HCT116 (cell line): ENCODE measurements at regions not wholly inside any gene's neighbourhood (a gene's known extent, or its start where the extent isn't known, plus 50 kb on each side); places are given as distances from the start of the nearest gene placed in this dataset.
A peak's percentile ranks its signal among the peaks of the same experiment; 100 is the strongest.
"Not testable (repeated sequence)": the region's sequence is repeated elsewhere in the genome, so short reads cannot be mapped to it uniquely, and the experiment has no call there.

Experiments used
- ATAC-seq: fragments of 200-7000 bp; cut with Tn5 transposase; 2 replicates; pipeline ENCODE4 v1.9.1; 2020; ENCODE audit warnings: mild to moderate bottlenecking, moderate library complexity
- BruUV-seq: library from RNA; stranded (reverse); fragments of 400-500 nt; replicated peaks from 2 replicates; lab custom pipeline; 2021; lab: Mats Ljungman, UMichigan
- CTCF ChIA-PET: fragments of 300-600 bp; sonication (Branson Sonifier 250); formaldehyde crosslinking; loops from one replicate; lab custom pipeline; 2021; ENCODE audit warnings: antibody characterized with exemption; lab: Charles Lee
- POLR2A ChIA-PET: fragments of 300-600, 350-600 bp; sonication (Branson Sonifier 250); formaldehyde crosslinking; loops from one replicate; lab custom pipeline; 2021; ENCODE audit warnings: antibody characterized with exemption; lab: Charles Lee
- RAD21 ChIA-PET, 2 experiments: fragments of 300-600 bp; sonication (Branson Sonifier 250); formaldehyde crosslinking; loops; one replicate each; lab custom pipeline; 2023; ENCODE audit warnings: low total read pairs in 2 of 2; ENCODE audit not compliant: uncharacterized antibody in 2 of 2, unreplicated experiment in 2 of 2, low non-redundant PET in 1 of 2; lab: Charles Lee
- DNase-seq: peaks from one replicate; pipeline ENCODE4 v3.0.0-alpha.2; 2010; ENCODE audit warnings: low read depth, low spot score
- H2AFZ ChIP-seq: fragments of 200-600 bp; shearing (Covaris generic), sonication (generic); 2 replicates; pipeline ENCODE4 v1.6.1; 2017; ENCODE audit warnings: low read depth, mixed run types, mixed read lengths, antibody characterized with exemption, low read length; ENCODE audit not compliant: poor library complexity, severe bottlenecking
- H3K27ac ChIP-seq: 2 replicates; pipeline ENCODE4 v1.5.1; 2012; ENCODE audit warnings: low read depth, low read length
- H3K27me3 ChIP-seq: fragments of 200-600 bp; sonication (generic); 2 replicates; pipeline ENCODE4 v1.6.1; 2016; ENCODE audit warnings: mixed run types, low read length, mixed read lengths; ENCODE audit not compliant: insufficient read depth
- H3K36me3 ChIP-seq, 2 experiments: fragments of 200-500 bp in 1 of 2; fragments of 200-600 bp in 1 of 2; sonication (Bioruptor generic) in 1 of 2; sonication (generic) in 1 of 2; 2 replicates each; pipeline versions ENCODE4 v1.5.1 to v1.6.1; 2014 to 2016; ENCODE audit warnings: low read length in 2 of 2, inconsistent platforms in 1 of 2, mixed read lengths in 1 of 2, mixed run types in 1 of 2; ENCODE audit not compliant: insufficient read depth in 2 of 2, control insufficient read depth in 1 of 2
- H3K4me1 ChIP-seq, 2 experiments: fragments of 200-600 bp in 1 of 2; sonication (generic) in 1 of 2; 2 replicates each; pipeline versions ENCODE4 v1.5.1 to v1.6.1; 2012 to 2017; ENCODE audit warnings: low read length in 2 of 2, inconsistent platforms in 1 of 2, mild to moderate bottlenecking in 1 of 2, mixed read lengths in 1 of 2, mixed run types in 1 of 2, moderate library complexity in 1 of 2; ENCODE audit not compliant: insufficient read depth in 2 of 2, control insufficient read depth in 1 of 2
- H3K4me2 ChIP-seq: fragments of 200-600 bp; sonication (generic); 2 replicates; pipeline ENCODE4 v1.6.1; 2017; ENCODE audit warnings: mixed run types, low read length, mixed read lengths
- H3K4me3 ChIP-seq, 2 experiments: fragments of 200-600 bp in 1 of 2; sonication (generic) in 1 of 2; replicated peaks in 1 of 2; 2 replicates each; pipeline ENCODE4 v1.5.1; 2011 to 2016; ENCODE audit warnings: low read length in 2 of 2, control low read depth in 1 of 2, low read depth in 1 of 2, mild to moderate bottlenecking in 1 of 2, mixed read lengths in 1 of 2, mixed run types in 1 of 2
- H3K79me2 ChIP-seq: fragments of 200-600 bp; sonication (generic); 2 replicates; pipeline ENCODE4 v1.6.1; 2017; ENCODE audit warnings: mild to moderate bottlenecking, mixed run types, low read length, moderate library complexity, mixed read lengths; ENCODE audit not compliant: insufficient read depth
- H3K9ac ChIP-seq: fragments of 200-600 bp; sonication (generic); 2 replicates; pipeline ENCODE4 v1.6.1; 2016; ENCODE audit warnings: low read length, mixed read lengths
- H3K9me2 ChIP-seq: fragments of 200-600 bp; sonication (generic), shearing (Covaris generic); 2 replicates; pipeline ENCODE4 v1.6.1; 2017; ENCODE audit warnings: mixed run types, mild to moderate bottlenecking, moderate library complexity; ENCODE audit not compliant: insufficient read depth
- H3K9me3 ChIP-seq, 2 experiments: fragments of 200-500 bp in 1 of 2; fragments of 200-600 bp in 1 of 2; sonication (Bioruptor generic) in 1 of 2; sonication (generic) in 1 of 2; 2 replicates each; pipeline ENCODE4 v1.6.1; 2014 to 2017; ENCODE audit warnings: low read length in 2 of 2, mixed read lengths in 2 of 2, inconsistent platforms in 1 of 2, low read depth in 1 of 2, mild to moderate bottlenecking in 1 of 2, mixed run types in 1 of 2, moderate library complexity in 1 of 2; ENCODE audit not compliant: control insufficient read depth in 1 of 2, insufficient read depth in 1 of 2
- H4K20me1 ChIP-seq: fragments of 200-600 bp; sonication (generic), shearing (Covaris generic); 2 replicates; pipeline ENCODE4 v1.6.1; 2017; ENCODE audit warnings: mixed run types, mild to moderate bottlenecking, moderate library complexity; ENCODE audit not compliant: insufficient read depth
- intact Hi-C: fragments of 100-400 bp; cut with micrococcal nuclease; formaldehyde crosslinking; loops from 2 replicates; pipeline ENCODE4 v1.10.0; 2022
- TF ChIP-seq, protein P1 (sequence below), 3 experiments: fragments of 200-600 bp in 1 of 3; sonication (generic) in 1 of 3; IDR thresholded peaks in 2 of 3; conservative IDR thresholded peaks in 1 of 3; 2 replicates each; pipeline ENCODE4 v1.5.1; 2012 to 2017; ENCODE audit warnings: low read depth in 2 of 3, low read length in 2 of 3, antibody characterized with exemption in 1 of 3, borderline replicate concordance in 1 of 3, control low read depth in 1 of 3, mild to moderate bottlenecking in 1 of 3, mixed read lengths in 1 of 3, mixed run types in 1 of 3, moderate library complexity in 1 of 3; ENCODE audit not compliant: insufficient read depth in 1 of 3

DNA sequence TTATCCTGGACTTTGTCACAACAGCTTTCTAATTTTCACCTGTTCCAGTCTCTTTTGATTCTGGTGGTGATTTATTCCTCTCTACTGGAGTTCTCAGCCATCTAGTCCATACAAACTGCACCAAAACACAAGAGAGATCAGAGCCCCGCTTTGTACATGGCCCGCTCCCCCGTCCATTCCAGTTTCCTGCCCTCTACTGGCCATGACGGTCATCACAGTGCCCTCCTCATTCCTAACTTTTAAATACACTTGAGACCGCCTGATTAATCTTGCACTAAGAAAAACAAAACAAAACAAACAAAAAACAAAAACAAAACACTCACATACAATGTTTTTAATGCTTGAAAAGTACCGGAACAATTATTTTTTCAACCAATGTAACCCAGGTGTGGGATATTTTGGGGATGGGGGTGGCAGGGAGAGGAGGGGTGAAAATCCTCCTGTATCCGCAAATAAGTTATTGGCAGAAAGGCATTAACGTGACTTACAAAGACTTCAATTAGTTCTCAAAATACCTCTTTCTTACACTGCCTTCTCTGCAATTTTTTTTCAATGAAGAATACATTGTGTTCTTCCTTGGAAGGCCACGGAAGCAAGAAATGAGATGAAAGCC lies 84.8 kb upstream of the PAM start (continued):
- TF ChIP-seq, protein P1, sequence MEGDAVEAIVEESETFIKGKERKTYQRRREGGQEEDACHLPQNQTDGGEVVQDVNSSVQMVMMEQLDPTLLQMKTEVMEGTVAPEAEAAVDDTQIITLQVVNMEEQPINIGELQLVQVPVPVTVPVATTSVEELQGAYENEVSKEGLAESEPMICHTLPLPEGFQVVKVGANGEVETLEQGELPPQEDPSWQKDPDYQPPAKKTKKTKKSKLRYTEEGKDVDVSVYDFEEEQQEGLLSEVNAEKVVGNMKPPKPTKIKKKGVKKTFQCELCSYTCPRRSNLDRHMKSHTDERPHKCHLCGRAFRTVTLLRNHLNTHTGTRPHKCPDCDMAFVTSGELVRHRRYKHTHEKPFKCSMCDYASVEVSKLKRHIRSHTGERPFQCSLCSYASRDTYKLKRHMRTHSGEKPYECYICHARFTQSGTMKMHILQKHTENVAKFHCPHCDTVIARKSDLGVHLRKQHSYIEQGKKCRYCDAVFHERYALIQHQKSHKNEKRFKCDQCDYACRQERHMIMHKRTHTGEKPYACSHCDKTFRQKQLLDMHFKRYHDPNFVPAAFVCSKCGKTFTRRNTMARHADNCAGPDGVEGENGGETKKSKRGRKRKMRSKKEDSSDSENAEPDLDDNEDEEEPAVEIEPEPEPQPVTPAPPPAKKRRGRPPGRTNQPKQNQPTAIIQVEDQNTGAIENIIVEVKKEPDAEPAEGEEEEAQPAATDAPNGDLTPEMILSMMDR (IDR thresholded peaks at IDR 0.05 in 2 of 3, conservative IDR thresholded peaks at IDR 0.05 in 1 of 3; ENCODE audit: borderline replicate concordance in 1 of 3, insufficient read depth in 1 of 3, low read depth in 2 of 3, low read length in 2 of 3) = peak; percentile 76 to 96 (median 90); a peak in 5 of 6 replicates

DNA sequence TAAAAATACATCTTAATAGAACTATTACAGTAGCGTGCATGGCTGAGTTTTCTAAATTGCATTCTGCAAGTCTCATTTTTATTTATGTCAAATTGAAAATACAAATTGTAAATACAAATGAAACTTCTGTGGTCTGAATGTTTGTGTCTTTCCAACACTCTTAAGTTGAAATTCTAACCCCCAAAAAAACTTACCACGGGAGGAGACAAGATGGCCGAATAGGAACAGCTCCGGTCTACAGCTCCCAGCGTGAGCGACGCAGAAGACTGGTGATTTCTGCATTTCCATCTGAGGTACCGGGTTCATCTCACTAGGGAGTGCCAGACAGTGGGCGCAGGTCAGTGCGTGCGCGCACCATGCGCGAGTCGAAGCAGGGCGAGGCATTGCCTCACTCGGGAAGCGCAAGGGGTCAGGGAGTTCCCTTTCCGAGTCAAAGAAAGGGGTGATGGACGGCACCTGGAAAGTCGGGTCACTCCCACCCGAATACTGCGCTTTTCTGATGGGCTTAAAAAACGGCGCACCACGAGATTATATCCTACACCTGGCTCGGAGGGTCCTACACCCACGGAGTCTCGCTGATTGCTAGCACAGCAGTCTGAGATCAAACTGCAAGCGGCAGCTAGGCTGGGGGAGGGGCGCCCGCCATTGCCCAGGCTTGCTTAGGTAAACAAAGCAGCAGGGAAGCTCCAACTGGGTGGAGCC lies 83.9 kb upstream of the PAM start:
- H3K4me1 ChIP-seq, H3K9me3 ChIP-seq, H3K36me3 ChIP-seq, RAD21 ChIA-PET, intact Hi-C loops, H3K27me3 ChIP-seq, POLR2A ChIA-PET, H3K79me2 ChIP-seq, H3K9me2 ChIP-seq, H4K20me1 ChIP-seq, DNase-seq: not testable (repeated sequence)
- Histone ChIP-seq H2AFZ (peak overlapping the region; percentile 79), H3K27ac (peak overlapping the region; percentile 53), H3K9ac (peak overlapping the region; percentile 60), H3K4me2 (peak overlapping the region; percentile 68), H3K4me3 (peak overlapping the region; percentile 45 to 57)
- BruUV-seq = TSS peak; percentile 60
- peak; percentile 43; the same call in 1 of the 2 replicates for ATAC-seq
- CTCF ChIA-PET = interaction anchor here (1.2 kb wide), 1 partner anchor 10 kb away, joined by 5 read pairs; no protein-coding TSS in a partner anchor
